ACHN (cell line): ENCODE measurements at regions not wholly inside any gene's neighbourhood (a gene's known extent, or its start where the extent isn't known, plus 50 kb on each side); places are given as distances from the start of the nearest gene placed in this dataset.
"Not testable (repeated sequence)": the region's sequence is repeated elsewhere in the genome, so short reads cannot be mapped to it uniquely, and the experiment has no call there.

ENCODE experiments used
- DNase-seq: peaks from one replicate; pipeline ENCODE4 v3.0.0-alpha.2; 2015
- in situ Hi-C: cut with HindIII; loops from 2 replicates; pipeline ENCODE4 v1.10.0; 2017; ENCODE audit warnings: low sequenced_read_pairs, low pct_ligation_motif_present, low pct_unique_long_range_greater_than_20kb

- in situ Hi-C loops = no loop called here
- no peak for DNase-seq
Observed at GRCh38 chr6:43890197-43891062, 120.4 kb downstream of the VEGFA start.

GRCh38 chr6:43887906-43888683, 118.1 kb downstream of the VEGFA start:
- no peak for DNase-seq
- in situ Hi-C loops = no loop called here

GRCh38 chr6:43887340-43887858, 117.4 kb downstream of the VEGFA start:
- DNase-seq = no peak

GRCh38 chr6:43886717-43887339, 116.8 kb downstream of the VEGFA start:
- DNase-seq = no peak
- in situ Hi-C loops = no loop called here

More at GRCh38 chr6:43887340-43887858, 117.4 kb downstream of the VEGFA start:
- in situ Hi-C loops = no loop called here

- no peak for DNase-seq
- in situ Hi-C loops = no loop called here
Observed at GRCh38 chr6:43886067-43886461, 116.1 kb downstream of the VEGFA start.

- no peak for DNase-seq
- in situ Hi-C loops = no loop called here
Observed at GRCh38 chr6:43885399-43886066, 115.5 kb downstream of the VEGFA start.

- in situ Hi-C loops = no loop called here
- DNase-seq = no peak
Observed at GRCh38 chr6:43884652-43885022, 114.6 kb downstream of the VEGFA start.

- in situ Hi-C loops = no loop called here
- DNase-seq = no peak
Observed at GRCh38 chr6:43883847-43884651, 114.0 kb downstream of the VEGFA start.

- in situ Hi-C loops, DNase-seq: not testable (repeated sequence)
Observed at GRCh38 chr6:43882690-43883448, 112.9 kb downstream of the VEGFA start.

- no peak for DNase-seq
- in situ Hi-C loops = no loop called here
Observed at GRCh38 chr6:43880236-43881137, 110.5 kb downstream of the VEGFA start.

GRCh38 chr6:43879722-43880121, 109.7 kb downstream of the VEGFA start:
- no peak for DNase-seq
- in situ Hi-C loops = no loop called here

- no peak for DNase-seq
- in situ Hi-C loops = no loop called here
Observed at GRCh38 chr6:43878823-43879495, 108.9 kb downstream of the VEGFA start.

- no peak for DNase-seq
- in situ Hi-C loops = no loop called here
Observed at GRCh38 chr6:43878127-43878634, 108.2 kb downstream of the VEGFA start.

- in situ Hi-C loops = no loop called here
- DNase-seq = no peak
Observed at GRCh38 chr6:43877463-43878126, 107.6 kb downstream of the VEGFA start.

GRCh38 chr6:43877036-43877435, 107.0 kb downstream of the VEGFA start:
- in situ Hi-C loops = no loop called here
- no peak for DNase-seq
